Endothelial cell of umbilical vein (primary cell): ENCODE measurements at regions not wholly inside any gene's neighbourhood (a gene's known extent, or its start where the extent isn't known, plus 50 kb on each side); places are given as distances from the start of the nearest gene placed in this dataset.
A peak's percentile ranks its signal among the peaks of the same experiment; 100 is the strongest.
"Not testable (repeated sequence)": the region's sequence is repeated elsewhere in the genome, so short reads cannot be mapped to it uniquely, and the experiment has no call there.

Source experiments
- BruUV-seq: library from RNA; stranded (reverse); fragments of 400-500 nt; replicated peaks from 2 replicates; lab custom pipeline; 2021; lab: Mats Ljungman, UMichigan
- CTCF ChIA-PET: fragments of 300-600, 350-600 bp; sonication (Branson Sonifier 250); formaldehyde crosslinking; loops from one replicate; lab custom pipeline; 2021; ENCODE audit warnings: antibody characterized with exemption, inconsistent platforms; lab: Charles Lee
- POLR2A ChIA-PET: fragments of 300-600, 350-600 bp; sonication (Branson Sonifier 250); formaldehyde crosslinking; loops from one replicate; lab custom pipeline; 2021; ENCODE audit warnings: antibody characterized with exemption, inconsistent platforms; lab: Charles Lee
- DNase-seq: peaks from one replicate; pipeline ENCODE4 v3.0.0-alpha.2; 2011; ENCODE audit warnings: low read depth, low spot score
- FAIRE-seq: peaks from 2 replicates; lab custom pipeline; 2011; peaks lifted over from hg19 to GRCh38; lab: Jason Lieb, UNC
- H2AFZ ChIP-seq: 2 replicates; pipeline ENCODE4 v1.6.0; 2012; ENCODE audit warnings: low read depth, low read length, control low read depth, inconsistent platforms
- H3K27ac ChIP-seq: 2 replicates; pipeline ENCODE4 v1.5.1; 2011; ENCODE audit warnings: low read depth, mild to moderate bottlenecking, control low read depth, low read length, moderate library complexity; ENCODE audit not compliant: insufficient read depth
- H3K27me3 ChIP-seq, 2 experiments: 2 replicates each; pipeline versions ENCODE4 v1.6.0 to v1.6.1; 2011; ENCODE audit warnings: low read length in 2 of 2, mixed read lengths in 1 of 2; ENCODE audit not compliant: control insufficient read depth in 2 of 2, insufficient read depth in 2 of 2
- H3K36me3 ChIP-seq, 2 experiments: 2 replicates in 1 of 2; 3 replicates in 1 of 2; pipeline ENCODE4 v1.5.1; 2011; ENCODE audit warnings: low read length in 2 of 2, mild to moderate bottlenecking in 1 of 2, moderate library complexity in 1 of 2; ENCODE audit not compliant: control insufficient read depth in 2 of 2, insufficient read depth in 2 of 2; ENCODE audit errors: extremely low read depth in 1 of 2
- H3K4me1 ChIP-seq: 3 replicates; pipeline ENCODE4 v1.5.1; 2011; ENCODE audit warnings: mild to moderate bottlenecking, low read length; ENCODE audit not compliant: control insufficient read depth, insufficient read depth; ENCODE audit errors: extremely low read depth
- H3K4me2 ChIP-seq: 2 replicates; pipeline ENCODE4 v1.6.1; 2011; ENCODE audit warnings: low read length, control low read depth, mixed read lengths; ENCODE audit not compliant: insufficient read depth
- H3K4me3 ChIP-seq, 3 experiments: fragments of 200-600 bp in 1 of 3; sonication (generic), shearing (Covaris generic) in 1 of 3; replicated peaks in 1 of 3; 2 replicates each; pipeline ENCODE4 v1.5.1; 2011 to 2016; ENCODE audit warnings: control low read depth in 3 of 3, low read length in 3 of 3, mild to moderate bottlenecking in 2 of 3, inconsistent platforms in 1 of 3, low read depth in 1 of 3, moderate library complexity in 1 of 3; ENCODE audit not compliant: insufficient read depth in 1 of 3
- H3K79me2 ChIP-seq: 2 replicates; pipeline ENCODE4 v1.6.0; 2012; ENCODE audit warnings: low read length, inconsistent platforms; ENCODE audit not compliant: control insufficient read depth, insufficient read depth
- H3K9ac ChIP-seq: replicated peaks from 2 replicates; pipeline ENCODE3; 2011; ENCODE audit warnings: low read length, control low read depth; ENCODE audit not compliant: insufficient read depth; ENCODE audit errors: extremely low read depth
- H3K9me1 ChIP-seq: replicated peaks from 3 replicates; pipeline ENCODE4 v1.6.0; 2011; ENCODE audit warnings: mild to moderate bottlenecking, low read length; ENCODE audit not compliant: control insufficient read depth, insufficient read depth; ENCODE audit errors: extremely low read depth
- H3K9me3 ChIP-seq: replicated peaks from 2 replicates; pipeline ENCODE4 v1.5.1; 2012; ENCODE audit warnings: low read length, inconsistent platforms; ENCODE audit not compliant: control insufficient read depth, insufficient read depth
- H4K20me1 ChIP-seq: replicated peaks from 2 replicates; pipeline ENCODE3; 2011; ENCODE audit warnings: mild to moderate bottlenecking, low read length; ENCODE audit not compliant: control insufficient read depth, insufficient read depth; ENCODE audit errors: extremely low read depth
- EZH2 ChIP-seq: IDR thresholded peaks from 2 replicates; pipeline ENCODE4 v1.6.1; 2012; ENCODE audit warnings: borderline replicate concordance, low read depth, mild to moderate bottlenecking, moderate library complexity, low read length, inconsistent platforms; ENCODE audit not compliant: severe bottlenecking
- FOS ChIP-seq: IDR thresholded peaks from 2 replicates; pipeline ENCODE4 v1.6.1; 2011; ENCODE audit warnings: mild to moderate bottlenecking, low read length, moderate library complexity, borderline replicate concordance; ENCODE audit not compliant: insufficient read depth
- GATA2 ChIP-seq: IDR thresholded peaks from 2 replicates; pipeline ENCODE4 v1.7.0; 2011; ENCODE audit warnings: low read depth, mild to moderate bottlenecking, moderate library complexity, mixed read lengths, low read length; ENCODE audit not compliant: insufficient read length, insufficient read depth
- JUN ChIP-seq: IDR thresholded peaks from 2 replicates; pipeline ENCODE4 v1.6.1; 2011; ENCODE audit warnings: borderline replicate concordance, low read depth; ENCODE audit not compliant: insufficient read length, insufficient read depth
- MYC ChIP-seq: IDR thresholded peaks from one replicate; pipeline ENCODE4 v1.6.1; 2011; ENCODE audit warnings: mild to moderate bottlenecking, low read depth, low read length
- POLR2A ChIP-seq: IDR thresholded peaks from 2 replicates; pipeline ENCODE4 v1.6.1; 2012; ENCODE audit warnings: low read depth, mild to moderate bottlenecking, control low read depth, low read length
- POLR2AphosphoS5 ChIP-seq: IDR thresholded peaks from 2 replicates; pipeline ENCODE4 v1.6.1; 2012; ENCODE audit warnings: low read depth, mild to moderate bottlenecking, control low read depth, low read length, moderate library complexity; ENCODE audit not compliant: insufficient read depth
- dilution Hi-C: fragments of 300-500 bp; cut with MboI; formaldehyde crosslinking; loops from one replicate; pipeline ENCODE4 v1.15.0; 2019; ENCODE audit warnings: low sequenced_read_pairs; ENCODE audit not compliant: extremely low pct_ligation_motif_present
- intact Hi-C: fragments of 100-400 bp; cut with micrococcal nuclease; formaldehyde crosslinking; loops from one replicate; pipeline ENCODE4 v1.10.0; 2022
- TF ChIP-seq, protein P1 (sequence below), 2 donors: IDR thresholded peaks; 1 replicate in 1 of 2; 2 replicates in 1 of 2; pipeline ENCODE4 v1.5.1; 2011; ENCODE audit warnings: low read length in 2 of 2, mild to moderate bottlenecking in 2 of 2, moderate library complexity in 2 of 2, control low read depth in 1 of 2, inconsistent platforms in 1 of 2, low read depth in 1 of 2; ENCODE audit not compliant: insufficient read depth in 1 of 2; ENCODE audit errors: extremely low read depth in 1 of 2
- TF ChIP-seq, protein P2 (sequence below): IDR thresholded peaks from 2 replicates; pipeline ENCODE4 v1.6.1; 2011; ENCODE audit not compliant: insufficient read depth, insufficient read length

DNA sequence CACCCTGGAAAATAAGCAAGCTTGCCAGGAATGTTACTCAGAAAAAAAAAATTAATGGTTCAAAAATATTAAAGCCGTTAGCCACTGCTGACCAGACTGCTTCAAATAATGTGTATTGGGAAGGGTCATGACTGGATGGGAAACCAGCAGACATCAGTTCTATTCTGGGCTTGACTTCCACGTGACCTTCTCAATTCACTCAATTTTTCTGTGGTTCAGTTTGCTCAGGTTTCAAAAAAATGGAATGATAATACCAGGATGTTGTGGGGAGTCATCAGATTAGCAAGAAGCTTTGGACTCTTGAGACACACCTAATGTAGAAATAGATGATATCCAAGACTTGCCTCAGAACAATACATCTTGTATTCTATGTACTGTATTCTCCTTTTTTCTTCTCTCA lies 541.9 kb upstream of the BOD1L1 start:
- intact Hi-C loops (loop anchor here (1.0 to 10.0 kb wide), 3 partner anchors 9 to 835 kb away; partner anchors contain the start of gene CPEB2), dilution Hi-C loops (no loop called here)
- H3K9ac ChIP-seq: no peak overlapping the region
- BruUV-seq: no TSS peak
- peak overlapping the region; percentile 16 for H3K4me2 ChIP-seq
- FAIRE-seq (no peak), DNase-seq (peak; percentile 34)
- POLR2A ChIA-PET: no interaction called here
- H3K9me1 ChIP-seq: no peaks in the 10 kb centered on the region
- H4K20me1 ChIP-seq: no peaks in the 10 kb centered on the region
- H3K4me3 ChIP-seq: no peak overlapping the region
- H3K27ac ChIP-seq: no peak overlapping the region
- no peak for TF ChIP-seq POLR2A
- no peak for TF ChIP-seq GATA2
- TF ChIP-seq, protein P1, sequence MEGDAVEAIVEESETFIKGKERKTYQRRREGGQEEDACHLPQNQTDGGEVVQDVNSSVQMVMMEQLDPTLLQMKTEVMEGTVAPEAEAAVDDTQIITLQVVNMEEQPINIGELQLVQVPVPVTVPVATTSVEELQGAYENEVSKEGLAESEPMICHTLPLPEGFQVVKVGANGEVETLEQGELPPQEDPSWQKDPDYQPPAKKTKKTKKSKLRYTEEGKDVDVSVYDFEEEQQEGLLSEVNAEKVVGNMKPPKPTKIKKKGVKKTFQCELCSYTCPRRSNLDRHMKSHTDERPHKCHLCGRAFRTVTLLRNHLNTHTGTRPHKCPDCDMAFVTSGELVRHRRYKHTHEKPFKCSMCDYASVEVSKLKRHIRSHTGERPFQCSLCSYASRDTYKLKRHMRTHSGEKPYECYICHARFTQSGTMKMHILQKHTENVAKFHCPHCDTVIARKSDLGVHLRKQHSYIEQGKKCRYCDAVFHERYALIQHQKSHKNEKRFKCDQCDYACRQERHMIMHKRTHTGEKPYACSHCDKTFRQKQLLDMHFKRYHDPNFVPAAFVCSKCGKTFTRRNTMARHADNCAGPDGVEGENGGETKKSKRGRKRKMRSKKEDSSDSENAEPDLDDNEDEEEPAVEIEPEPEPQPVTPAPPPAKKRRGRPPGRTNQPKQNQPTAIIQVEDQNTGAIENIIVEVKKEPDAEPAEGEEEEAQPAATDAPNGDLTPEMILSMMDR (IDR thresholded peaks at IDR 0.05; ENCODE audit: extremely low read depth in 1 of 2, insufficient read depth in 1 of 2, low read depth in 1 of 2, low read length in 2 of 2): no peak
- TF ChIP-seq JUN: no peak
- TF ChIP-seq POLR2AphosphoS5: no peak
- no peak for TF ChIP-seq MYC
- no peak for TF ChIP-seq FOS
- no peak for TF ChIP-seq EZH2
- TF ChIP-seq, protein P2, sequence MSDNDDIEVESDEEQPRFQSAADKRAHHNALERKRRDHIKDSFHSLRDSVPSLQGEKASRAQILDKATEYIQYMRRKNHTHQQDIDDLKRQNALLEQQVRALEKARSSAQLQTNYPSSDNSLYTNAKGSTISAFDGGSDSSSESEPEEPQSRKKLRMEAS: no peak
- no peak overlapping the region for H2AFZ ChIP-seq
- H3K27me3 ChIP-seq: no peaks in the 10 kb centered on the region
- H3K9me3 ChIP-seq: no peaks in the 10 kb centered on the region
- H3K4me1 ChIP-seq: peaks cover 19% of the 10 kb centered on the region
- CTCF ChIA-PET: interaction anchor here (1.1 to 1.7 kb wide), 5 partner anchors 8 to 515 kb away, joined by 3 to 10 read pairs (median 5); no protein-coding TSS in a partner anchor
- no peaks in the 10 kb centered on the region for H3K36me3 ChIP-seq
- no peaks in the 10 kb centered on the region for H3K79me2 ChIP-seq

DNA sequence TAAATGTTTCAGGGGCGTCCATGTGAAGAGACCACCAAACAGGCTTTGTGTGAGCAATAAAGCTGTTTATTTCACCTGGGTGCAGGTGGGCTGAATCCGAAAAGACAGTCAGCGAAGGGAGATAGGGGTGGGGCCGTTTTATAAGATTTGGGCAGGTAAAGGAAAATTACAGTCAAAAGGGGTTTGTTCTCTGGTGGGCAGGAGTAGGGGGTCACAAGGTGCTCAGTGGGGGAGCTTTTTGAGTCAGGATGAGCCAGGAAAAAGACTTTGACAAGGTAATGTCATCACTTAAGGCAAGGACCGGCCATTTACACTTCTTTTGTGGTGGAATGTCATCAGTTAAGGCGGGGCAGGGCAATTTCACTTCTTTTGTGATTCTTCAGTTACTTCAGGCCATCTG lies 542.4 kb upstream of the BOD1L1 start:
- POLR2A ChIA-PET, H3K9me1 ChIP-seq, DNase-seq, H3K9ac ChIP-seq, dilution Hi-C loops, H3K9me3 ChIP-seq, H2AFZ ChIP-seq, H3K4me2 ChIP-seq, H3K36me3 ChIP-seq, H3K4me3 ChIP-seq, FAIRE-seq, H3K27ac ChIP-seq, H4K20me1 ChIP-seq, BruUV-seq, H3K27me3 ChIP-seq, H3K79me2 ChIP-seq: not testable (repeated sequence)
- H3K4me1 ChIP-seq: peaks cover 19% of the 10 kb centered on the region
- CTCF ChIA-PET: interaction anchor here (1.1 to 1.7 kb wide), 4 partner anchors 8 to 516 kb away, joined by 4 to 10 read pairs (median 6); no protein-coding TSS in a partner anchor
- intact Hi-C loops: loop anchor here (1.0 to 10.0 kb wide), 3 partner anchors 8 to 835 kb away; partner anchors contain the start of gene CPEB2
